Neural progenitor cell (in vitro differentiated cells): ENCODE measurements at regions not wholly inside any gene's neighbourhood (a gene's known extent, or its start where the extent isn't known, plus 50 kb on each side); places are given as distances from the start of the nearest gene placed in this dataset.

Experiments used
- DNase-seq: peaks from one replicate; pipeline ENCODE4 v3.0.0-alpha.2; 2016; ENCODE audit warnings: low spot score
- H2AFZ ChIP-seq: fragments of 200-600 bp; sonication (generic); replicated peaks from 2 replicates; pipeline ENCODE4 v1.6.1; 2016; ENCODE audit warnings: antibody characterized with exemption
- H3F3A ChIP-seq: fragments of 200-600 bp; sonication (generic); 2 replicates; pipeline ENCODE4 v1.6.1; 2016; ENCODE audit warnings: antibody characterized with exemption, low read depth
- H3K27ac ChIP-seq: fragments of 200-600 bp; sonication (generic); 2 replicates; pipeline ENCODE4 v1.5.1; 2016; ENCODE audit warnings: mild to moderate bottlenecking
- H3K27me3 ChIP-seq: fragments of 200-600 bp; sonication (generic); 2 replicates; pipeline ENCODE4 v1.6.1; 2016; ENCODE audit warnings: mild to moderate bottlenecking, moderate library complexity
- H3K36me3 ChIP-seq: fragments of 200-600 bp; sonication (generic); 2 replicates; pipeline ENCODE4 v1.5.1; 2016
- H3K4me1 ChIP-seq: fragments of 200-600 bp; sonication (generic); 2 replicates; pipeline ENCODE4 v1.6.1; 2016; ENCODE audit warnings: mixed run types
- H3K4me2 ChIP-seq: fragments of 200-600 bp; sonication (generic); 2 replicates; pipeline ENCODE4 v1.6.1; 2016
- H3K4me3 ChIP-seq: fragments of 200-600 bp; sonication (generic); 2 replicates; pipeline ENCODE4 v1.5.1; 2016
- H3K79me2 ChIP-seq: fragments of 200-600 bp; sonication (generic); 2 replicates; pipeline ENCODE4 v1.6.1; 2016; ENCODE audit warnings: low read depth
- H3K9ac ChIP-seq: fragments of 200-600 bp; sonication (generic); 2 replicates; pipeline ENCODE4 v1.6.1; 2016
- H3K9me3 ChIP-seq: fragments of 200-600 bp; sonication (generic); 2 replicates; pipeline ENCODE4 v1.5.1; 2016; ENCODE audit warnings: low read depth
- H4K20me1 ChIP-seq: fragments of 200-600 bp; sonication (generic); 2 replicates; pipeline ENCODE4 v1.6.1; 2016; ENCODE audit warnings: low read depth
- H3K27ac Mint-ChIP-seq: 3 replicates; pipeline ENCODE4 v1.8.0; 2021; ENCODE audit warnings: mixed read lengths
- H3K27me3 Mint-ChIP-seq: 2 replicates; pipeline ENCODE4 v1.8.0; 2022; ENCODE audit warnings: low read depth, mild to moderate bottlenecking, inconsistent platforms, moderate library complexity, mixed read lengths; ENCODE audit not compliant: insufficient read depth
- H3K36me3 Mint-ChIP-seq: 3 replicates; pipeline ENCODE4 v1.8.0; 2021; ENCODE audit warnings: mixed read lengths
- H3K4me1 Mint-ChIP-seq: 3 replicates; pipeline ENCODE4 v1.8.0; 2021; ENCODE audit warnings: mixed read lengths
- H3K4me3 Mint-ChIP-seq: 3 replicates; pipeline ENCODE4 v1.8.0; 2021; ENCODE audit warnings: mild to moderate bottlenecking, moderate library complexity, mixed read lengths
- H3K9me3 Mint-ChIP-seq: 3 replicates; pipeline ENCODE4 v1.8.0; 2020; ENCODE audit warnings: mixed read lengths
- CTCF ChIP-seq: fragments of 200-600 bp; sonication (generic); IDR thresholded peaks from 2 replicates; pipeline ENCODE4 v1.5.1; 2017; ENCODE audit warnings: antibody characterized with exemption, mild to moderate bottlenecking
- EZH2 ChIP-seq: fragments of 200-600 bp; sonication (generic); IDR thresholded peaks from 2 replicates; pipeline ENCODE4 v1.6.1; 2017; ENCODE audit warnings: antibody characterized with exemption, mild to moderate bottlenecking, moderate library complexity
- EZH2phosphoT487 ChIP-seq: fragments of 200-600 bp; sonication (generic); IDR thresholded peaks from 2 replicates; pipeline ENCODE4 v1.6.1; 2017; ENCODE audit warnings: antibody characterized with exemption

GRCh38 chr20:19815553-19815991, 57.5 kb downstream of the RIN2 start:
- Histone ChIP-seq H3K4me2 (no peak overlapping the region), H3K27ac (no peak overlapping the region)

GRCh38 chr20:19816386-19816785, 58.3 kb downstream of the RIN2 start:
- H3K27ac ChIP-seq, result no peak overlapping the region
- no peak for DNase-seq
- Mint-ChIP-seq H3K36me3 (peaks cover 6% of the 10 kb centered on the region), H3K4me1 (peaks cover 7% of the 10 kb centered on the region), H3K9me3 (no peaks in the 10 kb centered on the region), H3K27me3 (no peaks in the 10 kb centered on the region), H3K4me3 (no peak overlapping the region), H3K27ac (no peak overlapping the region)
- H2AFZ ChIP-seq, result no peak overlapping the region
- H3K4me2 ChIP-seq, result no peak overlapping the region
- H3K9ac ChIP-seq, result no peak overlapping the region
- TF ChIP-seq EZH2phosphoT487 (no peak), EZH2 (no peak), CTCF (no peak)
- no peaks in the 10 kb centered on the region for H3F3A ChIP-seq
- no peaks in the 10 kb centered on the region for H4K20me1 ChIP-seq
- H3K4me1 ChIP-seq, result no peaks in the 10 kb centered on the region
- H3K27me3 ChIP-seq, result no peaks in the 10 kb centered on the region
- H3K79me2 ChIP-seq, result no peaks in the 10 kb centered on the region
- no peak overlapping the region for H3K4me3 ChIP-seq
- no peaks in the 10 kb centered on the region for H3K36me3 ChIP-seq
- no peaks in the 10 kb centered on the region for H3K9me3 ChIP-seq

More at GRCh38 chr20:19815553-19815991, 57.5 kb downstream of the RIN2 start:
- Histone ChIP-seq H3K36me3 (no peaks in the 10 kb centered on the region), H4K20me1 (no peaks in the 10 kb centered on the region), H3K79me2 (no peaks in the 10 kb centered on the region), H3K4me1 (no peaks in the 10 kb centered on the region), H3K9me3 (no peaks in the 10 kb centered on the region), H3K9ac (no peak overlapping the region), H2AFZ (no peak overlapping the region), H3F3A (no peaks in the 10 kb centered on the region), H3K4me3 (no peak overlapping the region), H3K27me3 (no peaks in the 10 kb centered on the region)
- DNase-seq, result no peak
- TF ChIP-seq EZH2phosphoT487, result no peak
- TF ChIP-seq CTCF, result no peak
- TF ChIP-seq EZH2, result no peak
- H3K36me3 Mint-ChIP-seq, result peaks cover 9% of the 10 kb centered on the region
- no peak overlapping the region for H3K4me3 Mint-ChIP-seq
- no peaks in the 10 kb centered on the region for H3K9me3 Mint-ChIP-seq
- H3K27ac Mint-ChIP-seq, result no peak overlapping the region
- H3K4me1 Mint-ChIP-seq, result peaks cover 7% of the 10 kb centered on the region
- H3K27me3 Mint-ChIP-seq, result no peaks in the 10 kb centered on the region

GRCh38 chr20:19817017-19817416, 59.0 kb downstream of the RIN2 start:
- Histone ChIP-seq H3K36me3 (no peaks in the 10 kb centered on the region), H3K4me2 (no peak overlapping the region), H3F3A (no peaks in the 10 kb centered on the region), H3K9ac (no peak overlapping the region), H3K27ac (no peak overlapping the region), H3K9me3 (no peaks in the 10 kb centered on the region), H3K79me2 (no peaks in the 10 kb centered on the region), H4K20me1 (no peaks in the 10 kb centered on the region), H2AFZ (no peak overlapping the region), H3K27me3 (no peaks in the 10 kb centered on the region), H3K4me3 (no peak overlapping the region), H3K4me1 (no peaks in the 10 kb centered on the region)
- TF ChIP-seq CTCF, result no peak
- no peak for TF ChIP-seq EZH2
- TF ChIP-seq EZH2phosphoT487, result no peak
- H3K27ac Mint-ChIP-seq, result no peak overlapping the region
- H3K27me3 Mint-ChIP-seq, result no peaks in the 10 kb centered on the region
- H3K4me1 Mint-ChIP-seq, result peaks cover 7% of the 10 kb centered on the region
- H3K4me3 Mint-ChIP-seq, result no peak overlapping the region
- H3K36me3 Mint-ChIP-seq, result peaks cover 4% of the 10 kb centered on the region
- no peaks in the 10 kb centered on the region for H3K9me3 Mint-ChIP-seq
- DNase-seq, result no peak
